Peyer's patch (tissue), 4 donors: ENCODE measurements at regions not wholly inside any gene's neighbourhood (a gene's known extent, or its start where the extent isn't known, plus 50 kb on each side); places are given as distances from the start of the nearest gene placed in this dataset.

Source experiments
- CTCF ChIP-seq, 6 experiments: fragments of 450-650 bp in 4 of 6; fragments of 200-600 bp in 2 of 6; sonication (generic) in 1 of 6; IDR thresholded peaks; one replicate each; pipeline ENCODE4 v1.5.1; 2017 to 2019; ENCODE audit warnings: antibody characterized with exemption in 6 of 6, mild to moderate bottlenecking in 3 of 6, moderate library complexity in 1 of 6
- POLR2A ChIP-seq, 2 donors: fragments of 450-650 bp; IDR thresholded peaks; one replicate each; pipeline ENCODE4 v1.5.1; 2017; ENCODE audit warnings: antibody characterized with exemption in 2 of 2, mild to moderate bottlenecking in 2 of 2, moderate library complexity in 2 of 2

DNA sequence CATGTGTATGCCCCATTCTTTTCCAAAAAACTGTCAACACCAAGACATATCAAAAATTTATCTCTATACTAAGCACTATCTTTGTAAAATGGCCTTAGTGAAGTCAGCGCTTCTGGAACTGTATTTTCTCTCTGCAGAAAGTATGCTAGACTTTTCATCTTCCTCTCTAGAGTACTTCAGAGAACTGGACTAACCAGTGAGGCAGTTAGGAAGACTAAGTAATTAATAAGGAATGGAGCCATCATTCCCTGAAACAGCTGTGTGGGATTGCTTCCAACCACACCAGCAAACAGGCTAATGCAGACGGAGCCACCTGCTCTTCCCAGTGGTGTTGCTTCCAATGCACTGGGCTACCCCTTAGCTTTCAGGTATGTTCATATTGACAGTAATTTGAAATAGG, 169.1 kb upstream of the FUT9 start:
- no peak for TF ChIP-seq POLR2A (IDR thresholded peaks at IDR 0.05)
- no peak for TF ChIP-seq CTCF (IDR thresholded peaks at IDR 0.05)
